Erythroblast (primary cell): ENCODE measurements at regions not wholly inside any gene's neighbourhood (a gene's known extent, or its start where the extent isn't known, plus 50 kb on each side); places are given as distances from the start of the nearest gene placed in this dataset.

Source experiments
- GATA1 ChIP-seq: IDR thresholded peaks from 2 replicates; pipeline ENCODE4 v1.6.1; 2011; ENCODE audit warnings: low read depth, mild to moderate bottlenecking, control low read depth, low read length, moderate library complexity
- POLR2A ChIP-seq: IDR thresholded peaks from 2 replicates; pipeline ENCODE4 v1.6.1; 2011; ENCODE audit warnings: mild to moderate bottlenecking, low read length

GRCh38 chr6:2596222-2596621, 154.5 kb downstream of the MYLK4 start:
- TF ChIP-seq POLR2A = no peak
- TF ChIP-seq GATA1 = no peak
